ENCODE measurements at regions not wholly inside any gene's neighbourhood (a gene's known extent, or its start where the extent isn't known, plus 50 kb on each side); places are given as distances from the start of the nearest gene placed in this dataset.
"Not testable (repeated sequence)": the region's sequence is repeated elsewhere in the genome, so short reads cannot be mapped to it uniquely, and the experiment has no call there.

DNA sequence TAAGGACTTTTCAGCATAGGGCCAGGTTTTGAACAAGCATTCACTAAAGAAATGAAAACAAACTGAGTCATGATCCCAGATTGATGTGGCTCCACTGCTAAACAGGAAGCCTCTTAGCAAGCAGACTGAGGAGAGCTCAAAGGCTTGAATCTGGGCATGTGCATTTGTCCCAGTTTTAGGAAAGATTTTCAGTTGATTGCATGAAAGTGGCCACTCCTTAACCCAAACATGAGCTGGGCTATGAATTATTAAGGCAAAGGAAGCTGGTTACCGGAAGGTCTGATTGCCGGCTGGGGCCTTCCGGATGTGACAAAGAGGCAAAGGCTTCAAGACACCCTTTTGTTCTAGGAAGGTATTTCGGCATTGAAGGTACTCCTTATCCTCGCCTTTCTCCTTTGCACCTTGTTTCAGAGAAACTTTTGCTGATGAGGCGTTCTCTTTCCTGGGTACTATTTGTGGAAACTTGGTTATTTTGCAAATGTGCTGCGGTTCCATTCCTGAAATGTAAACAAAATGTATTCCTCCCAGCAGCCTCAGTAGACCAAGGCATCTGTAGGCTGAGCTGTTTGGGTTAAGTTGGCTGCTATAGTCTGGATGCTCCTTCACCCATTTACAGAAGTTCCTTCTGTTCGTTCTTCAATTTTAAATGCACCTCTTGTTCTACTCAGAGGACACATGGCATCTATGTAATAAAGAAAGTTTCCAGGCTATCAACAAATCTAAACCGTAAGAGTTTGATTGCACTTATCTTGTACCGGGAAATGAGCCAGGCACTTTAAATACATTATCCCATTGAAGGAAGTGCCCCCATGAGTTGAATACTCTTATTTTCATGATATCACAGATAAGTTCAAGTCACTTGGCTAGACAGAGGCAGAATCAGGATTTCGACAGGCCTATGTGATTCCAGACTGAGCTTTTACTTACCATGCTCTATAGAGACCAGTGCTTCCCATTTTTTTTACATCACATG lies 115.6 kb upstream of the METAP2 start:
- DNase-seq = no peak

DNA sequence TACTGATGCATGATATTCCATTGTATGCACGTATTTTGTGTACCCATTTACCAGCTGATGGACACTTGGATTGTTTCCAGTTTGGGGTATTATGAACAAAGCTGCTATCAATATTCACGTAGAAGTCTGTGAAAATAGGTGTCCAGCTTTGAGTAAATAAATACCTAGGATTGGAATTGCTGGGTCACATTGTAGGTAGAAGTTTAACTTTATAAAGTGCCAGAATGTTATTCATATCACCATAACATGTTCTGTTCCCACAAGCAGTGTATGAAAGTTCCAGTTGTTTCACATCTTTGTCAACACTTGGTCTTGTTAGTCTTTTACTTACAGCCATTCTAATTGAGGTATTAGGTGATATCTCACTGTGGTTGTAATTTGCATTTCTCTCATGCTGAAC lies 108.0 kb upstream of the METAP2 start:
- DNase-seq = no peak

- no peak for DNase-seq
Measured at GRCh38 chr12:95368931-95369330, 105.0 kb upstream of the METAP2 start.

DNA sequence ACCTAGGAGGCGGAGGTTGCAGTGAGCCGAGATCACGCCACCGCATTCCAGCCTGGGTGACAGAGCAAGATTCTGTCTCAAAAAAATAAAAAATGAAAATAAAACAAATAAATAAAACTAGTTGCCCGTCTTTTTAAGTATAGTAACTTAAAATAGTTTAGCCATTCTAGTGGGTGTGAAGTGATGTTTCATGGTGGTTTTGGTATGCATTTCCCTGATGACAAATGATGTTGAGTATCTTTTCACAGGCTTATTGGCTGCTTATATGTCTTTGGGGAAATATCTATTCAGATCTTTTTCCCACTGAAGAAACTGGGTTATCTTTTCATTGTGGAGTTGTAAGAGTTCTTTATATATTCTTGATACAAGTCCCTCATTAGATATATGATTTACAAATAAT lies 102.4 kb upstream of the METAP2 start:
- DNase-seq = no peak

- not testable (repeated sequence) for DNase-seq
Measured at GRCh38 chr12:95379481-95379880, 94.5 kb upstream of the METAP2 start.

GRCh38 chr12:95380334-95380733 lies 93.6 kb upstream of the METAP2 start:
- DNase-seq = not testable (repeated sequence)

- no peak for DNase-seq
Measured at GRCh38 chr12:95380997-95381786, 92.8 kb upstream of the METAP2 start.

DNA sequence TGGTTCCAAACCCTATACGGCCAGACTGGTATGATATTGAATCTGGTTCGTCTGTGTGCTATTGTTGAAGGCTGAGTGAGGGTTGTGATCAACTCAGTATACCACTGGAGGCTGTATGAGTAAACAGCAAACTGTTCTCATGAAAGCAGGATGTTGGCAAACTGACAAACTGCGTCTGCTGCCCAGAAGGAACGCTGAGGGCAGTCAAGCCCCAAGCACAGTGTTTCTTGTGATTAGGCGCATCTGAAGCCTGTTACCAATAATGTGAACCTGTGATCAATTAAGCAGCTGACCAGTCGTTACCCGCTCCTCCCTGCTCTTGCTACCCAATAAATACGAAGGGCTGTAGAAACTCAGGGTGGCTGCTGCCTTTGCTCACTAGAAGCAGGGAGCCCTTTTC lies 90.0 kb upstream of the METAP2 start:
- not testable (repeated sequence) for DNase-seq

DNA sequence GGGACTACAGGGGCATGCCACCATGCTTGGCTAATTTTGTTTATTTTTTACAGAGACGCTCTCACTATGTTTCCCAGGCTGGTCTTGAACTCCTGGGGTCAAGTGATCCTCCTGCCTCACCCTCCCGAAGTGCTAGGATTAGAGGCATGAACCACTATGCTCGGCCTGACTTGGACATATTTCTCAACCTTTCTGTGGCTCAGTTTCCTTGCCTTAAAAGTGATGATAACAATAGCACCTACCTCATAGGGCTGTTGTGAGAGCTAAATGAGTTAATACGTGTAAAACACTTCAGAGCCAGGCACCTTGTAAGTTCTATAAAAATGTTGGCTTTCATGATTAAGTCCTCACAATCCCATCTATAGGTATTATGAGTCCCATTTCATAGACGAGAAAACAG lies 89.2 kb upstream of the METAP2 start:
- no peak for DNase-seq

- no peak for DNase-seq
Measured at GRCh38 chr12:95385246-95386035, 88.5 kb upstream of the METAP2 start.

- DNase-seq = no peak
Measured at GRCh38 chr12:95386051-95386450, 87.9 kb upstream of the METAP2 start.

DNA sequence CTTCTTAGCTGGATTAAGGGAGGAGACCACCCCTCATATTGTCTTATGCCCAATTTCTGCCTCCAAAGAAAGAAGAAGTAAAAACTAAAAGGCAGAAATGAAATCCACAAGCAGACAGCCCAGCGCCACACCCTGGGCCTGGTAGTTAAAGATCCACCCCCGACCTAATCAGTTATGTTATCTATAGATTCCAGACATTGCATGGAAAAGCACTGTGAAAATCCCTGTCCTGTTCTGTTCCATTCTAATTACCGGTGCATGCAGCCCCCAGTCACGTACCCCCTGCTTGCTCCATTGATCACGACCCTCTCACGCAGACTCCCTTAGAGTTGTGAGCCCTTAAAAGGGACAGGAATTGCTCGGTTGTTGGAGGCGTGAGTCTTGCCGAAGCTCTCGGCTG lies 85.7 kb upstream of the METAP2 start:
- DNase-seq = not testable (repeated sequence)

GRCh38 chr12:95390192-95390591 lies 83.8 kb upstream of the METAP2 start:
- DNase-seq = peak; percentile 21

DNA sequence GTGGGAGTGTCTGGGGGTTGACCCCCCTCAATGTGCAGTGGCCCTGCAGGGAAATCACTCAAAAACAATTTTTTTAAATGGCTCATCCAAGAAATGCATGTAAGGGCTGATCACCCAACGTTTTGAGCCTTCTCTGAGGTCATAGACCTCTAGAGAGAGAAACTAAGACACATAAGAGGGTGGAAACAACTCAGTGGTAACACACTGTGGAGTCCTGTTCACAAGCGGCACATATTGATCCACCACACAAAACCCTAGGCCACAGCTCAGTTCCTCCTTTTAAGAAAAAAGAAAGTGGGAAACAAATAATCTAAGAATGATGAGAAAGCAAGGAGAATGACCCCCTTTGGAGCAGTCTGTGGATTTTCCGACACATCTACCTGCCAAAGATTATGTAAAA lies 83.0 kb upstream of the METAP2 start:
- DNase-seq = no peak

- DNase-seq = no peak
Measured at GRCh38 chr12:95393191-95393790, 80.7 kb upstream of the METAP2 start.

DNA sequence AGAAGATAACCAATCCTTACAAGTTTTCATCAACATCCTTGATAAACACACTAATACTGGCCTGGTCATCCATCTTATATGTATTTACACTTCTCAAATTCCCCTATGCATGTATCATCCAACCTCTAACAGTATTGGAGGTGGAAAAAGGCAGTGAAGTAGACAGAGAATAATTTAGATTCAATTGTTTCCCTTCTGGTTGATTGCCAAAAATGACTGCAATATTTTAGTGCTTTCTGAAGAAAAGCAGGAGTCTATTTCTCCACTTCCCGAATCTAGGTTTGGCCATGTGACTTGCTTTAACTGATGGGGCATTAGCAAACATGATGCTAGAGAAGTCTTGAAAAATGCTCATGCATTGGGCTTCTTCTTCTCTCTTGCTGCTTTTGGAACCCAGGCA lies 78.3 kb upstream of the METAP2 start:
- no peak for DNase-seq

GRCh38 chr12:95396849-95397468 lies 77.0 kb upstream of the METAP2 start:
- DNase-seq = no peak

- DNase-seq = no peak
Measured at GRCh38 chr12:95397571-95397970, 76.4 kb upstream of the METAP2 start.

DNA sequence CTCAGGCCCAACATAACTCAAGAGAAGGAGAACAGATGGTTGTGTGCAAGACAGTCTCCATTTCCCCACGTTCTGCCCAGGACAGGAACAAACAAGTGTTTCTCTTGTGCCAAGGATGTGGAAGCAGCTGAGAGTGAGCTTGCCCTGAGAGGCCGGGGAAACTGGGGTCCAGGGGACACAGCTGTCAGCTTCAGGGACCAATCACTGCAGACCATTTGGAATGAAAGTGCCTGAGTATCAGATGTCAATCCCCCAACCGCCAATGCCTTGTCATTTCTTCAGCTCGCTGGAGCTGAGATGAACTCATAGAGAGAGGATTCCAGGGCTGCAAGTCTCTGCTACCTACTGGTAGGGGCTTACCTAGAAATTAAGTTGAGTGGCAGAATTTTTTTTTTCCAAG lies 71.9 kb upstream of the METAP2 start:
- DNase-seq = no peak

DNA sequence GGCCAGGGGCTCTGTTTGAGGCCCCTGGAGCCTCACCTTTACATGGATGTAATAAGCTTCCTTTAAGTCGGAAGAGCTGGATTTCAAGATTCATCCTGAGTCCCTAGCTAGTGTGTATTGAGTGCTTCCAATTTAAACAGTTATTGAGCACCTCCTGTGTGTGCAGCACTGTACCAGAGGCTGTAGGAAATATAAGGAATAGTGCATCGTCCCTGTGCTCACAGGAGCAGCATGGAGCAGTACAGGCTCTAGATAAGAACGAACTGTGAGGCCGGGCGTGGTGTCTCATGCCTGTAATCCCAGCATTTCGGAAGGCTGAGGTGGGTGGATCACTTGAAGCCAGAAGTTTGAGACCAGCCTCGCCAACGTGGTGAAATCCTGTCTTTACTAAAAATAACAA lies 65.8 kb upstream of the METAP2 start:
- DNase-seq = no peak

GRCh38 chr12:95411057-95411456 lies 62.9 kb upstream of the METAP2 start:
- no peak for DNase-seq

- DNase-seq = no peak
Measured at GRCh38 chr12:95411466-95411865, 62.5 kb upstream of the METAP2 start.
